NCI-H774 (cell line): ENCODE measurements at regions not wholly inside any gene's neighbourhood (a gene's known extent, or its start where the extent isn't known, plus 50 kb on each side); places are given as distances from the start of the nearest gene placed in this dataset.
A peak's percentile ranks its signal among the peaks of the same experiment; 100 is the strongest.

Experiments used
- DNase-seq: peaks from one replicate; lab custom pipeline; 2025; lab: John Stamatoyannopoulos, UW

DNA sequence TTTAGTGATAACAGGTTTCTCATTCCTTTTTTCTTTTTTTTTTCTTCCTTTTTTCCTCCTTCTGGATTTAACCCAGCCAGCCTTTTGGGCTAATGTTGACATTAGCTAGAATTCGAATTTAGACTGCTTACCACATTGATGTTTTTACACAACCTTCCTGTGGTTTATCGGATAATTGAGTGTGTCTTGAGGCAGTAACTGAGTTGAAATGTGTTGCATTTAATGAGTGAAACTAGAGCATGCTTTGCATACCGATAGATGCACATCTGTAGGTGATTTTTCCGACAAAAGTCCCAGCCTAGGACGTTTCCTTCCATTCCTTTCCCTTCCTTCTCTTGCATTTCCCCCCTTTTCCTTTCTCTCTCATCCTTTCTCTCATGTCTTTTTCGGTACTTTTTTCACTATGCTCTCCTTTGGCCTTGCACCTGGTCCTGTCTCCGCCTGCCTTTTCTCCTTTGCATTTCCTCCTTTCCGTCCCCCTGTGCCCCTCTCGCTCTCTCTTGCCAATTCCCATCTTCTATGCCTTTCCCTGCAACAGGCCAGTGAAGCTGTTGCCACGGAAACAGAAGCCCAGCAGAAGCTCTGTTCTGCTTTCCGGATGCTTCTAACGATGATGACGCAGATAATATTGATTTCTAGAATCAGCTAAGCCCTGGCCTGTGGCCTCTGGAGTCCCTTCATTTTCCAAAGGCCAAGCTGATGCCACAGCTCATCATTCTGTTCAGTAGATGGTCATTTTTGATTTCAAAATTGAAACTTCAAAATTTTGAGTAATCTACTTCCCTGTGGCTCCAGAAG is 76.1 kb downstream of the SLC25A47 start:
- no peak for DNase-seq

DNA sequence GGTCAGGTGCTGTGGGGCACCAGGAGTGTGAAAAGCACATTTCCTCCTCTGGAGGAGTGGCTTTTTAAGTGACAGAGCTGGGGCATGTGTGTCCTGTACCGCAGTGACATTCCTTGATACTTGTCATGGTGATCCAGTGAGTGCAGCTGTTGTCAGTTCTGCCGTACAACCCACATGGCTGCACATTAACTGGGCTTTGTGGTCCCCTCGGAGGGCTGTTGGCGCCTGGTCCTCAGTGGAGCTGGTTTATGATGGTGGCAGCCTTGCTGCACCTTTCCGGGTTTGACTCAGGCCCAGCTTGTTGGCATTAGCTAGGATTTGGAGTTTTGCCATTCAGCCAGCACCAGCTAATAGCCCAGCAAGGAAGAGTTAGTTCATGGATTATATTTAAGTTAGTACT is 77.0 kb downstream of the SLC25A47 start:
- no peak for DNase-seq

GRCh38 chr14:100401031-100401692 is 78.0 kb downstream of the SLC25A47 start:
- DNase-seq: no peak

DNA sequence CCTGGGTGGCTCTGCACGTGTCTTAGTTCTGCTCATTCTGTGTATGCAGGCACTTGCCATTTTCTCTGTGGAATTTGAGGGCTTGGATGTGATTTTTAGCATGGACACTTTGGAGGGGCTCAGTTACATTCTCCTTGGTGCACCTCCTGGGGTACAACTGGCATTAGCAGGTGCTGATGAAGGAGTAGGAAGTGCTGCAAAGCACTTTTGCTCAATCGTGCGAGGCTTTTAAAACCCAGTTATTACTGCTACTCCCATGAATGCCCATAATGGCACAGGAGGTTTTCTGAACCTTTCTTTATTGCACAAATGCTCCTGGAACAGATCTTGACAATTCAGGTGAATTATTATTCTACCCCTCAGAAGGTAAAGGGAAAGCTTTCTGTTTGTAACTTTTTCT is 78.7 kb downstream of the SLC25A47 start:
- no peak for DNase-seq

DNA sequence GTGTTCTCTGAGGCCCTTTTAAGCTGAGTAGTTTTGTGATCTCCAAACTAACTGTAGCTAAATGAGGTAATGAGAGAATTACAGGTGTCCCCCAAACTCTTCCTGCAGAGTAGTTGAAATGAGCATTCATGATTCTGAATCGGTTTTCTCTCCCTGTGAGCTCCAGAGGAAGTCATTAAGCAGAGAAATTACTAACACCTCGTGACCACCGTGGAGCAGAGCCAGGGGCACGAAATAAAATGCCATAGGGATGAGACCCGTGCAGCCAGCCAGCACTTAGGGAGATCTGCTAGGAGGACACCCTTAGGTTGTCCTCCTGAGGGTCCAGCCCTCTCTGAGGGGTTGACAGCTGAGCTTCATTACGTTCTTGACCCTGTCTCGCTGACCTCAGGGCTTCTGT is 79.5 kb downstream of the SLC25A47 start:
- DNase-seq: no peak

- DNase-seq: no peak
Observed at GRCh38 chr14:100403105-100403504, 80.0 kb downstream of the SLC25A47 start.

DNA sequence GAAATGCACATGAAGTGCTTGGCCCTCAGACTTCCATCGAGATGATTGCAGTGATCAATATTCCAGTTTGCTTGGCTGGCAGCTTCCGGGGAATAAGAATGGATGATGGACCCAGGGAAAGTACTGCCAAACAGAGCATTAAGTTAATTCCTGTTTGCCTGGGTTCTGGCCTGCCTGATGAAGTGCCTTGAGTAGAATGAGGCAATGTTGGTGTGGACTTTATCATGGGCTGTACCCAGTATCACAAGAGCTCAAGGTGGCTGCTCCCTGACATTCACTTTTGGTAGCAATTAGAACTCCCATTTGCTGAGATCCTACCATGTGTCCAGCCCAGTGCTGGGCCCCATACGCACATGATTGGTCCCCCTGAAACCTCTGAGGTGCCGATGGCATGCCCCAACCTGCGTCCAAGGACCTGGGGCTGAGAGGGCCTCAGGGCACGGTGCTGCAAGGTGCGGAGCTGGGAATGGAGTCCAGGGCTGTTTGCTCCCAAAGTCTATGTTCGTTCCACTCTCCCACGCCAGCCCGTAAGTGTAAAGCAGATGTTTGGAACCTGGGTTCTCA is 80.7 kb downstream of the SLC25A47 start:
- DNase-seq: no peak

DNA sequence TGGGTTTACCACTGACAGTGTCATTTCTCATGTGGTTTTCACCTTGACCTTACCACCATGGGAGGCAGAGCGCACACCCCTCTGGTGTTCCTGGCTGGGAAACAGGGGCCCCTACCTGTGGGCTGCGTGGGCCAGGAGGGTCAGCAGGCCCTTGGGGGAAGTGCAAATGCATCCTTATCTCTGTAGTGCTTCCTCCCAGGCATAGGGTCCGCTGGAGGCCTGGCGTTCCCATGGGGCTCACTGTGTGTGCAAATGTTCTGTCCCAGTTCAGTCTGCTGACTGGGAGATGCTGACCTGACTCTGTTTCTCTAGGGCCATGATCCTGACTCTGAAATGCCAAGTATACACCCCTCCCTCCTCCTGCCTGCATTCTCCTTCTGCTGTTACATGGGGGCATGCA is 81.3 kb downstream of the SLC25A47 start:
- DNase-seq: no peak

DNA sequence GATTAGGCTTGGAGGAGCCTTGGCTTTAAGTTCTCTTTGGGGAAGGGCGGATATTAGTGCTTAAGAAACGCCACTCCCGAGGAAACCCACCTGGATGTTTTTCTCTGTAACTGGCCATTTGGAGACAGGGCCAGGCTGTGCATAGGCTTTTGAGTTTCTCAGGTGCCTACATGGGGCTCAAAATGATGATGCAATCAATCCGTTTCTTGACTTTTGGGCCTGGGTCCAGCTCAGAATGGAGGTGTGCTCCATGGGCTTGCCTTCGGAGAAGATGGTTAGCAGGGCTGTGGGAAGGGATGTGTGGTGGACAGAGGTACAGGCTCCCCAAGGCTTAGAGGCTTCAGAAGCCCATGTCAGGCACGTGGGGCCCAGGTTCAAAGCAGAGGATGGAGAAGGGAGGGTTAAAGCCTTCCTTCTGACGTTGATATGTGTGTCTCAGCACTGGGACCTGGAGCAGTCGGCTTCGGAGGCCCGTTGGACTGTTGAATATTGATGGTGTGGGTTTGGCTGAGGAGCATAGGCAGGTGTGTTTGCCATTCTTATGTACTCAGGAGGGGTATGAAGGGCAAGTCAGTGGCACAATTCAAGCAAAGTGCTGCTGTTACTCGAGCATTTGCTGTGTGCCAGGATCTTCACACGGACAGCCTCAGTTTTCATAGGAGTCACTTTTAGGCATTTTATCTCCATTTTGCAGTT is 82.8 kb downstream of the SLC25A47 start:
- DNase-seq: peak; percentile 25

DNA sequence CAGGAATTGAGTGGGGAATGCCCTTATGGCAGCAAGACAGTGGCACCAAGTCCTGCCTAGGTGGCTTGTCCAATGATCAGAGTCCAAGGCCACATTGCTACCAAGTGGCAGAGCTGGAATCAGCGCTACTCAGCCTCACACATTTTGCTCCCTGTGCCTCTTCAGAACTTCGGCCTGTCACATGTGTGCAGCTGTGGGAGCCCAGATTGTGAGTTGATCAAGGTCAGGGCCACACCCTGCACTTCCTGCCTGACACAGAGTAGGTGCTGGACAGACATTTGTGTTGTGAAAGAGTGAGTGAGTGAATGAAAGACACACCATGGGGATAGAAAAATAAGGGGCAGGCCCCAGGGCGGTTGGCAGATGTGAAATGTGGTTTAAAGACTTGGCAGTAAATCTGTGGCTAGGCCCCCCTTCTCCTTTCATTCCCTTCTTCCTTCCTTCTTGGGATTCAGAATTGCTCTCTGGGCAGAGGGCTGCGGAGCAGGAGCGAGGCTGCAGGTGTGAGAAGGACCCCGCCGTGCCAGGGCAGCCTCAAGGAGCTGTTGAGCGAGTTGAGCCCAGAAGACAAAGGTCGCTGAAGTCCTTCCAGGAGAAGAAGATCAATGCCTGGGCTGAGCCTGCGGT is 83.5 kb downstream of the SLC25A47 start:
- no peak for DNase-seq

DNA sequence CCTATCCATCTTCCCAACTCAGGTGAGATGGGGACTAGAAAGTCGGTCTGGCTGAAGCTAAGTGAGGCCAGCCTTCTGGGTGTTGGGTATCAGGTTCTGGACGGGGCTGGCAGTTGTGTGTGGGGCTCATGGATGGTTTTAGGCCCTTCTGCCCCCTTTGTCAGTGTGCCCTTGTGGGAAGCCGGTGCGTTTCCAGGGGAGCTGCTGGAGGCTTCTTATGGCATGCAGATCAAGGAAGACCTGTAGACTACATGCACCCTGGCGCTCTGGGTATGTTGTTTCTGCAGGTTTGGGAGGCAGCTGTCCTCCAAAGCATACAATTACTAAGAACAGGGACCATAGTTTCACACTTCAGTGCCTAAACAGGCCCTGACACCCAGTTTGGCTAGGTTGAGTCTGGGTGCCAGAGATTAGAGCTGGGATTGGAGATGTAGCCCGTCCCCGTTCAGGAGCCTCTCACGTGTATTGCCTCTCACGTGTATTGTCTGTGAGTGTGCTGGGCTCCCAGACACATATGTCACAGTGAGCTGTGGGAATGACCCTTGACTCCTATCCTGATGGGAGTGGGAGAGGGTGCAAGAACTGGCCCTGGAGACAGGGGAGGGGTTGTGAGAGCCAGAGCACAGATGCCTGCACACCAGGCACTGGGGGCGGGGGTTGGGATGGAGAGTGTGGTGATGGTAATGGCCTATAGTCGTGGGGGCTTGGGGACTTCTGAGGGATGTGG is 84.4 kb downstream of the SLC25A47 start:
- no peak for DNase-seq

- DNase-seq: no peak
Observed at GRCh38 chr14:100408350-100409002, 85.3 kb downstream of the SLC25A47 start.

- DNase-seq: no peak
Observed at GRCh38 chr14:100409003-100409360, 85.8 kb downstream of the SLC25A47 start.

GRCh38 chr14:100409651-100410050 is 86.5 kb downstream of the SLC25A47 start:
- DNase-seq: no peak

- DNase-seq: no peak
Observed at GRCh38 chr14:100410056-100410565, 87.0 kb downstream of the SLC25A47 start.

DNA sequence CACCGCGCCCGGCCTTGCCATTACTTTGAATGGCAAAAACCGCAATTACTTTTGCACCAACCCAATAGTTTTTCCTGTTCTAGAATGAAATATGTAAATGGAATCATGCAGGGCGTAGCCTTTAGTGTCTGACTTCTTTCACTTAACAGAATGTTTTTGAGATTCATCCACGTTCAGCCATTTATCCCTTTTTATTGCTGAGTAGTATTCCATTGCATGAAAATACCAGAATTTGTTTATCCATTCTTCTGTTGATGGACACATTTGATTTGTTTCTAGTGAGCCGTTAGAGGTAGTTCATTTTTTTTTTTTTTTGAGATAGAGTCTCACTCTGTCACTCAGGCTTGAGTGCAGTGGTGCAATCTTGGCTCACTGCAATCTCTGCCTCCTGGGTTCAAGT is 90.6 kb downstream of the SLC25A47 start:
- DNase-seq: no peak

DNA sequence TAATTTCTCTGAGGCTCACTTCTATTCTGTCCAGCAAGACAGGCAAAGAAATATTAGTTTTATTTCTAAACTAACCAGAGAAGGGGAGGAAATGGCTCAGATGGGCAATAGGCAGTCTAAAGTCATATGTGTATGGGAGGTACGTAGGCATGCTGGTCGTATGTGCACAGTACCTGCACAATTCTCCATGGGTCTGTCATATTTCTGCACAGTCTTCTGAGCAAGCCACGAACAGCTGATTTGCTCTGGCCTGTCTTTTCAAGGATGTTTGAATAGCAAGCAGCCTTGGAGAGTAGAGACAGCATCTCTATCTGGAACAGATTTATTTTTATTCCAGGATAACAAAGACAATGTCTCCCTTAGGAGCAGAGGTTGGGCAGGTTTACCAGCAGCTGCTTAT is 92.1 kb downstream of the SLC25A47 start:
- no peak for DNase-seq

GRCh38 chr14:100416081-100416680 is 93.0 kb downstream of the SLC25A47 start:
- DNase-seq: no peak

GRCh38 chr14:100416921-100417860 is 94.1 kb downstream of the SLC25A47 start:
- no peak for DNase-seq
